ENCODE measurements at regions not wholly inside any gene's neighbourhood (a gene's known extent, or its start where the extent isn't known, plus 50 kb on each side); places are given as distances from the start of the nearest gene placed in this dataset.

DNA sequence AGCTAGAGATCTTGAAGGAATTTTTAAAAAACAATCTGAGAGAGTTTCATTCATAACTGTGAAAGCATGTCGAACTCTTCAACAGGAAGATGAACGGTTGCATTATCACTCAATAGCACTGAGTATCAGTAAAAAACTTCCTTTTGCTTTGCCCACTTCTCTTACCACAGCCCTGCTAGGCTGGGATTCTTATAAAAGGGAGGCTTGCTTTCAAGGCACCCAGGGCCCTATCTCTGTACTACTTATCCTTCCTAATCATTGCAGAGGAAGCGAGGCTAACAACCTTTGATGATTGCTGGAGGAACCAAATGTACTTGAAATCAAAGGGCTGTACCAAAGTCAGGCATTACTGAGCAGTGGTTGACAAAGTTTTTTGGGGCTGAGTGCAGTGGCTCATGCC is 71.2 kb downstream of the SNRPE start:
- TF ChIP-seq EZH2 (IDR thresholded peaks at IDR 0.05; ENCODE audit: insufficient read depth, poor library complexity, severe bottlenecking) (no peak), EZH2phosphoT487 (IDR thresholded peaks at IDR 0.05; ENCODE audit: insufficient read depth, low read depth) (no peak)

Data from GM23248 (cell line).